ENCODE measurements at regions not wholly inside any gene's neighbourhood (a gene's known extent, or its start where the extent isn't known, plus 50 kb on each side); places are given as distances from the start of the nearest gene placed in this dataset.

- Histone ChIP-seq H3K4me1 (replicated peaks; ENCODE audit: insufficient read depth) (no peaks in the 10 kb centered on the region), H3K79me2 (ENCODE audit: low read depth) (no peaks in the 10 kb centered on the region), H3K9me3 (ENCODE audit: insufficient read depth, low read depth) (peaks cover 13% of the 10 kb centered on the region), H3F3A (ENCODE audit: insufficient read depth, low read depth) (no peaks in the 10 kb centered on the region), H3K27ac (no peak overlapping the region), H3K36me3 (ENCODE audit: low read depth) (no peaks in the 10 kb centered on the region), H4K20me1 (ENCODE audit: insufficient read depth) (no peaks in the 10 kb centered on the region), H3K4me3 (no peak overlapping the region), H3K27me3 (ENCODE audit: insufficient read depth, low read depth) (no peaks in the 10 kb centered on the region), H3K4me2 (no peak overlapping the region), H3K9me2 (ENCODE audit: insufficient read depth) (no peaks in the 10 kb centered on the region), H2AFZ (no peak overlapping the region)
- BruUV-seq (replicated peaks) = no TSS peak
- ChIA-PET CTCF (no interaction called here), POLR2A (ENCODE audit: unreplicated experiment) (no interaction called here)
- no peak for DNase-seq
- intact Hi-C loops (cut with micrococcal nuclease; ENCODE audit: unreplicated experiment) = no loop called here
- TF ChIP-seq CTCF (conservative IDR thresholded peaks at IDR 0.05) (no peak), EZH2 (IDR thresholded peaks at IDR 0.05; ENCODE audit: low read depth) (no peak)
Observed at GRCh38 chr3:187930021-187930420, 184.8 kb upstream of the BCL6 start.

- H3F3A ChIP-seq (ENCODE audit: insufficient read depth, low read depth) = no peaks in the 10 kb centered on the region
- intact Hi-C loops (cut with micrococcal nuclease; ENCODE audit: unreplicated experiment) = no loop called here
- ChIA-PET CTCF (no interaction called here), POLR2A (ENCODE audit: unreplicated experiment) (interaction anchor here (0.7 kb wide), 1 partner anchor 211 kb away, joined by 3 read pairs; no protein-coding TSS in a partner anchor)
- no TSS peak for BruUV-seq (replicated peaks)
- no peaks in the 10 kb centered on the region for H3K9me2 ChIP-seq (ENCODE audit: insufficient read depth)
- H3K4me2 ChIP-seq = no peak overlapping the region
- H3K4me1 ChIP-seq (replicated peaks; ENCODE audit: insufficient read depth) = no peaks in the 10 kb centered on the region
- no peak for DNase-seq
- H3K4me3 ChIP-seq = no peak overlapping the region
- H3K27ac ChIP-seq = no peak overlapping the region
- H3K36me3 ChIP-seq (ENCODE audit: low read depth) = no peaks in the 10 kb centered on the region
- H2AFZ ChIP-seq = no peak overlapping the region
- H3K27me3 ChIP-seq (ENCODE audit: insufficient read depth, low read depth) = no peaks in the 10 kb centered on the region
- no peak for TF ChIP-seq CTCF (conservative IDR thresholded peaks at IDR 0.05)
- TF ChIP-seq EZH2 (IDR thresholded peaks at IDR 0.05; ENCODE audit: low read depth) = no peak
- no peaks in the 10 kb centered on the region for H3K79me2 ChIP-seq (ENCODE audit: low read depth)
- H4K20me1 ChIP-seq (ENCODE audit: insufficient read depth) = no peaks in the 10 kb centered on the region
- peaks cover 5% of the 10 kb centered on the region; the same call in 1 of the 2 replicates for H3K9me3 ChIP-seq (ENCODE audit: insufficient read depth, low read depth)
Observed at GRCh38 chr3:187931101-187931500, 185.8 kb upstream of the BCL6 start.

GRCh38 chr3:187931770-187932278 lies 186.6 kb upstream of the BCL6 start:
- H3K4me2 ChIP-seq = no peak overlapping the region
- peaks cover 3% of the 10 kb centered on the region; the same call in 1 of the 2 replicates for H3K9me3 ChIP-seq (ENCODE audit: insufficient read depth, low read depth)
- no peak overlapping the region for H3K4me3 ChIP-seq
- no peaks in the 10 kb centered on the region for H3K36me3 ChIP-seq (ENCODE audit: low read depth)
- no peaks in the 10 kb centered on the region for H3K9me2 ChIP-seq (ENCODE audit: insufficient read depth)
- intact Hi-C loops (cut with micrococcal nuclease; ENCODE audit: unreplicated experiment) = no loop called here
- no peaks in the 10 kb centered on the region for H3F3A ChIP-seq (ENCODE audit: insufficient read depth, low read depth)
- ChIA-PET POLR2A (ENCODE audit: unreplicated experiment) (no interaction called here), CTCF (no interaction called here)
- no TSS peak for BruUV-seq (replicated peaks)
- no peaks in the 10 kb centered on the region for H3K27me3 ChIP-seq (ENCODE audit: insufficient read depth, low read depth)
- TF ChIP-seq EZH2 (IDR thresholded peaks at IDR 0.05; ENCODE audit: low read depth) = no peak
- no peak for TF ChIP-seq CTCF (conservative IDR thresholded peaks at IDR 0.05)
- H3K4me1 ChIP-seq (replicated peaks; ENCODE audit: insufficient read depth) = no peaks in the 10 kb centered on the region
- no peaks in the 10 kb centered on the region for H3K79me2 ChIP-seq (ENCODE audit: low read depth)
- H2AFZ ChIP-seq = no peak overlapping the region
- no peak for DNase-seq
- H4K20me1 ChIP-seq (ENCODE audit: insufficient read depth) = no peaks in the 10 kb centered on the region
- no peak overlapping the region for H3K27ac ChIP-seq

All from PC-9 (cell line).